ENCODE measurements at regions not wholly inside any gene's neighbourhood (a gene's known extent, or its start where the extent isn't known, plus 50 kb on each side); places are given as distances from the start of the nearest gene placed in this dataset.

DNA sequence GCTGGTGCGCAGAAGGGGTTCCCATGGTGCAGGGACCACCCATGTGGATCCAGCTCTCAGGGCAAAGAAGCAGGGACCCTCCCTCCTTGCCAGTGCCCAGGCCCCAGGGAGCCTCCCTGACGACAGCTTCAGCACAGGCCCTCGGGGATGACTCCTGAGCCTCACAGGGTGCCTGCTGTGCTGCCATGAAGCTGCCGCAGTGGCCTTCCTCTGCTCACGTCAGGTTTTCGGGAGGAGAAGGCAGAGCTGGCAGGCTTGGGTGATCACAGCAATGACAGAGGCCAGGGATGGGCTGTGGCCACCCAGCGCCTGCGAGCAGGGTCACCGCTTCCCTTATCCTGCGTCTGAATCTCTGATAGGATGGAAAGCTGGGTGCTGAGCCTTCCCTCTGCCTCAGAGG, 276.2 kb downstream of the BRD1 start:
- Histone ChIP-seq H3K9ac (ENCODE audit: low read depth in 1 of 2, low read length in 2 of 2) (no peak overlapping the region), H3K36me3 (ENCODE audit: control insufficient read depth in 1 of 2, insufficient read depth in 2 of 2, low read length in 2 of 2) (no peaks in the 10 kb centered on the region), H3K9me3 (ENCODE audit: control insufficient read depth in 1 of 2, low read length in 2 of 2) (peaks cover 2 to 4% of the 10 kb centered on the region in 2 donors), H3K27ac (ENCODE audit: low read depth, low read length) (no peak overlapping the region), H3K4me1 (ENCODE audit: control insufficient read depth in 1 of 2, insufficient read depth in 2 of 2, low read length in 2 of 2) (no peaks in the 10 kb centered on the region), H3K4me3 (ENCODE audit: low read depth in 1 of 2, low read length in 2 of 2) (no peak overlapping the region), H3K27me3 (ENCODE audit: control insufficient read depth in 1 of 2, insufficient read depth in 2 of 2, low read length in 2 of 2) (no peaks in the 10 kb centered on the region)

DNA sequence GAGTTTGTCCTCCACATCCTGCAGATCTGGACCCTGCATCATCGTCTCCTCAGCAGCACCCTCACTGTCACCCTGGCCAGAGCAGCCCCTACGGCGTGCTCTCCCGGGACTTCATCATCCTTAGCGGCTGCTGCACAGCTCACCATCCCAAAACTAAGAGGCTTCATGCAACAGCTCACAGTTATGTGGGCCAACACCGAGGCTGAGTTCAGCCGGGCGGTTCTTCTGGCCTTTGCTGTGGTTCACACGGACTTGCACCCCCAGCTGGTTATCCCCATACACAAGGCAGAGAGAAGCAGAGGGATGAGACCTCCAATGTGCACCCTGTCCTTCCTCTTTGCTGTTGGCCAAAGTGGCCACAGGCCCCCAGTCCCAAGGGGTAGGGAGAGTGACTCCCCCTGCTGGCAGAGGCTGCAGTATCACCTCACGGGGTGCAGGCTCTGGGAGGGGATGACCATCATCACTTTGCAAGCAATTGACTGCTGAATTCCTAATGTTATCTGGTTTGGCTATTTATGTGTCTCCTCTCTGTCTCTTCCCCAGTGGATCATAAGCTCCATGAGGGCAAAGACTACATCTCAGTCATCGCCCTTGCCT, 276.8 kb downstream of the BRD1 start:
- Histone ChIP-seq H3K27me3 (ENCODE audit: control insufficient read depth in 1 of 2, insufficient read depth in 2 of 2, low read length in 2 of 2) (no peaks in the 10 kb centered on the region), H3K4me3 (ENCODE audit: low read depth in 1 of 2, low read length in 2 of 2) (no peak overlapping the region), H3K9ac (ENCODE audit: low read depth in 1 of 2, low read length in 2 of 2) (no peak overlapping the region), H3K9me3 (ENCODE audit: control insufficient read depth in 1 of 2, low read length in 2 of 2) (peaks cover 2 to 4% of the 10 kb centered on the region in 2 donors), H3K27ac (ENCODE audit: low read depth, low read length) (no peak overlapping the region), H3K4me1 (ENCODE audit: control insufficient read depth in 1 of 2, insufficient read depth in 2 of 2, low read length in 2 of 2) (no peaks in the 10 kb centered on the region), H3K36me3 (ENCODE audit: control insufficient read depth in 1 of 2, insufficient read depth in 2 of 2, low read length in 2 of 2) (no peaks in the 10 kb centered on the region)

DNA sequence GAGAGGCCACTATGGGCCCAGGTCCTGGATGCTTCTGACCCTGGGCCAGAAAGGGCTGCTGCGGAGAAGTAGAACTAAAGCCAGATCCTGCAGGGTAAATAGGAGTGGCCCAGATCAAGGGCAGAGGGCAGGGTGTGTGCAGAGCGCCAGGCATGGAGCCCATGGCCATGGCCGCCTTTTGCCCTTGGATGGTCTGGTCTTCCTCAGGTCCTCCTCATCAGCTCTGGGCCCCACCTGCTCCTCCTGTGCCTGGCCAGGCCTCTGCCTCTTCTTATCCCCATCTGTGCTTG, 277.6 kb downstream of the BRD1 start:
- Histone ChIP-seq H3K9me3 (ENCODE audit: control insufficient read depth in 1 of 2, low read length in 2 of 2) (peaks cover 2 to 4% of the 10 kb centered on the region in 2 donors), H3K4me3 (ENCODE audit: low read depth in 1 of 2, low read length in 2 of 2) (no peak overlapping the region), H3K4me1 (ENCODE audit: control insufficient read depth in 1 of 2, insufficient read depth in 2 of 2, low read length in 2 of 2) (no peaks in the 10 kb centered on the region), H3K27me3 (ENCODE audit: control insufficient read depth in 1 of 2, insufficient read depth in 2 of 2, low read length in 2 of 2) (no peaks in the 10 kb centered on the region), H3K9ac (ENCODE audit: low read depth in 1 of 2, low read length in 2 of 2) (no peak overlapping the region), H3K27ac (ENCODE audit: low read depth, low read length) (no peak overlapping the region), H3K36me3 (ENCODE audit: control insufficient read depth in 1 of 2, insufficient read depth in 2 of 2, low read length in 2 of 2) (no peaks in the 10 kb centered on the region)

DNA sequence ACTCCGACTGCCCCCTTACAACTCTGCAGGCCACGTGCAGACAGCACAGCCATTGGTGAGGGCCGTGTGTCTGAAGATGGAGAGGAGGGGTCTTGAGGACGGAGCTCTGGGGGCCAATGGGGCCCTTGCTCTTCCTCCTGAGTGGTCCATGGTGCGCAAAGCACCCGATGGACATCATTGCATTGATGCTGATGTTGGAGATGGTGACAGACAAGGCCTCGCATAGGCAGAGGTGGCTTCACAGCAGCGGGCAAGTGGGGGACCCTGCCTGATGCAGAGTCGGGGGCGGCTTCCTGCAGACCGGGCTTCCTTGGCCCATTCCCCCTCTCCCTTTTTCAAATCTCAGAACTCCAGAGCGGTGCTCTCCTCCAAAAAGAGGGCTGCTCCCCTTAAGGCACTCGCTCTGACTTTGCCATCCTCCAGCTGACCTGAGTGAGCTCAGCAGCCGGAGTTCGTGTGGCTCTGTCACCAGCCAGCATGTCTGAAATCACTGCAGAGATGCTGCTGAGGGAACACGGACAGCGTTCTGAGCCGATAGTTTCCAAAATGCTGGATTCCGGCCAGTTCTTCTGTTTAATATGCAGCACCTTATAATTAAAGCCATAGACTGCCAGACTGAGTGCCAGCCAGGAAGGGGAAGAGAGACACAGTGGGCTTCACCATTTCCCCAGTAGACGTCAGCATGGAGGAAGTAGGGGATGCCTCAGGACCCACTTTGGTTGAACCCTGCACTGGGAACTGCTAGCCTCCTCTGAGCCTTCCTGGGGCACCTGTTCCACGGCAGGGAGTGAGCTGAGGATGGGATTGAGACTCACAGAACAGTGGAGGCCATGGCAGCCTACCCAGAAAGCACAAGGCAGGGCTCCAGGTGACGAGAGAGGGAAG, 278.2 kb downstream of the BRD1 start:
- H3K27ac ChIP-seq (ENCODE audit: low read depth, low read length) = no peak overlapping the region
- H3K4me1 ChIP-seq (ENCODE audit: control insufficient read depth in 1 of 2, insufficient read depth in 2 of 2, low read length in 2 of 2) = no peaks in the 10 kb centered on the region
- H3K9me3 ChIP-seq (ENCODE audit: control insufficient read depth in 1 of 2, low read length in 2 of 2) = peaks cover 2 to 4% of the 10 kb centered on the region in 2 donors
- no peak overlapping the region for H3K9ac ChIP-seq (ENCODE audit: low read depth in 1 of 2, low read length in 2 of 2)
- H3K27me3 ChIP-seq (ENCODE audit: control insufficient read depth in 1 of 2, insufficient read depth in 2 of 2, low read length in 2 of 2) = no peaks in the 10 kb centered on the region
- H3K36me3 ChIP-seq (ENCODE audit: control insufficient read depth in 1 of 2, insufficient read depth in 2 of 2, low read length in 2 of 2) = no peaks in the 10 kb centered on the region
- H3K4me3 ChIP-seq (ENCODE audit: low read depth in 1 of 2, low read length in 2 of 2) = no peak overlapping the region

DNA sequence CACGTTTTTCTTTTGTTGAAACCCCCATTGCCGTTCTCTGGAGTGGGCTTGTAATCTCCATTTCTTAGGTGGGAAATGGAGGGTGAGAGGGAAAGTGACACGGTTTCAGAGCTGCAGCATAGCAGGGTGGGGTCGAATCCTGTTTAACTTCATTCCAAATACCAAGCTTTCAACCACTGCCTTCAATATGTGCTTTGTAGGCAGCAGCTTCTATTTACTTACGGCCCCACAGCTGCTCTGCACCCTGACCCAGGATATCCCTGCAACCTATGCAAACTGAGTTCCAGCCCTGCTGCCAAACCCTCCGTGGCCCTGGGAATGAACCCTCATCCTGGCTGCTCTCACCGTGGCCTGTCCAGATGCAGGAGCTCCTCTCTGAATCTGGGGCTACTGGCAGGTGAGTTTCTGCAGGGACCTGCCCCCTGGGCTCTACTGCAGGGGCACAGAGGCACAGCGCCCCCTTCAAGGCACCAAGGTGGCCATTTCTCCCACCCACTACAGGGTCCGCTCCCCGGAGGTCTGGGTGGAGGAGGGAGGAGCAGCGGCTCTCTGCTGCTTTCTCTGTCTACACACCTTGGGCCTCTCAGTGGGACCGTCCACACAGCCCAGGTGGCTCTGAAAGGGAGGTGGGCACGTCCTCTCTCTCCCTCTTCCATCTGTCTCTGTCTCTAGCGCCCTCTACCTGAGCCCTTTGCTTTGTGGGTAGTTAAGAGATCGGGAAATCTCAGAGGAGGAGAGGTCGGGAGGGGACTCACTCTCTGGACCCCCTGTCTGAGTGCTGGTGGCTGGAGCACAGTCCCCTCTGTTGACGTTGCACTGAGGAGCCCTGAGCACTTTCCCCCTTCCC, 279.1 kb downstream of the BRD1 start:
- H3K9ac ChIP-seq (ENCODE audit: low read depth in 1 of 2, low read length in 2 of 2) = no peak overlapping the region
- H3K27ac ChIP-seq (ENCODE audit: low read depth, low read length) = no peak overlapping the region
- H3K4me1 ChIP-seq (ENCODE audit: control insufficient read depth in 1 of 2, insufficient read depth in 2 of 2, low read length in 2 of 2) = no peaks in the 10 kb centered on the region
- H3K36me3 ChIP-seq (ENCODE audit: control insufficient read depth in 1 of 2, insufficient read depth in 2 of 2, low read length in 2 of 2) = no peaks in the 10 kb centered on the region
- no peak overlapping the region for H3K4me3 ChIP-seq (ENCODE audit: low read depth in 1 of 2, low read length in 2 of 2)
- peaks cover 2 to 4% of the 10 kb centered on the region in 2 donors for H3K9me3 ChIP-seq (ENCODE audit: control insufficient read depth in 1 of 2, low read length in 2 of 2)
- no peaks in the 10 kb centered on the region for H3K27me3 ChIP-seq (ENCODE audit: control insufficient read depth in 1 of 2, insufficient read depth in 2 of 2, low read length in 2 of 2)

DNA sequence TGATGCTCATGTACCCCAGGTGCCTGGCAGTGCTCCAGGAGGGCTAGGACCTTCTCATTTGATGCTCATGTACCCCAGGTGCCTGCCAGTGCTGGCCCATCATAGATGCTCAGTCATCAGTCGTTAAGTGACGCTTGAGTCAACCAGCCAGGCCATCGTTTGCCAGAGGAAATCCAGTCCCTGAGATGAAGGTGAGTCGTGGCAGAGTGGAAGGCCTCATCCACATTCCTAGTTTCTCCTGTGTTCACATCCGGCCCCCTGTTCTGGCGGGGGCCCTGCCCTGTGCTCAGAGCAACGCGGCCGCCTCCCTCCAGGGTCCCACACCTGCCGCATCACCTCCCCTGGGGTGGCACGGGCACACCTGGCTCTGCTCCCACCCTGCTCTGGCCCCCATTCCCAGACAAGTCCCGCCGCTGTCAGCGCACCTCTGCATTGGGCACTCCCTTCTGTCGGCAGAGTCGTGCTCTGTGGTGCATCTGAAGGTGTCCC, 279.9 kb downstream of the BRD1 start:
- no peaks in the 10 kb centered on the region for H3K4me1 ChIP-seq (ENCODE audit: control insufficient read depth in 1 of 2, insufficient read depth in 2 of 2, low read length in 2 of 2)
- H3K9ac ChIP-seq (ENCODE audit: low read depth in 1 of 2, low read length in 2 of 2) = no peak overlapping the region
- peaks cover 2 to 4% of the 10 kb centered on the region in 2 donors for H3K9me3 ChIP-seq (ENCODE audit: control insufficient read depth in 1 of 2, low read length in 2 of 2)
- H3K27me3 ChIP-seq (ENCODE audit: control insufficient read depth in 1 of 2, insufficient read depth in 2 of 2, low read length in 2 of 2) = no peaks in the 10 kb centered on the region
- no peak overlapping the region for H3K4me3 ChIP-seq (ENCODE audit: low read depth in 1 of 2, low read length in 2 of 2)
- no peaks in the 10 kb centered on the region for H3K36me3 ChIP-seq (ENCODE audit: control insufficient read depth in 1 of 2, insufficient read depth in 2 of 2, low read length in 2 of 2)
- H3K27ac ChIP-seq (ENCODE audit: low read depth, low read length) = no peak overlapping the region

DNA sequence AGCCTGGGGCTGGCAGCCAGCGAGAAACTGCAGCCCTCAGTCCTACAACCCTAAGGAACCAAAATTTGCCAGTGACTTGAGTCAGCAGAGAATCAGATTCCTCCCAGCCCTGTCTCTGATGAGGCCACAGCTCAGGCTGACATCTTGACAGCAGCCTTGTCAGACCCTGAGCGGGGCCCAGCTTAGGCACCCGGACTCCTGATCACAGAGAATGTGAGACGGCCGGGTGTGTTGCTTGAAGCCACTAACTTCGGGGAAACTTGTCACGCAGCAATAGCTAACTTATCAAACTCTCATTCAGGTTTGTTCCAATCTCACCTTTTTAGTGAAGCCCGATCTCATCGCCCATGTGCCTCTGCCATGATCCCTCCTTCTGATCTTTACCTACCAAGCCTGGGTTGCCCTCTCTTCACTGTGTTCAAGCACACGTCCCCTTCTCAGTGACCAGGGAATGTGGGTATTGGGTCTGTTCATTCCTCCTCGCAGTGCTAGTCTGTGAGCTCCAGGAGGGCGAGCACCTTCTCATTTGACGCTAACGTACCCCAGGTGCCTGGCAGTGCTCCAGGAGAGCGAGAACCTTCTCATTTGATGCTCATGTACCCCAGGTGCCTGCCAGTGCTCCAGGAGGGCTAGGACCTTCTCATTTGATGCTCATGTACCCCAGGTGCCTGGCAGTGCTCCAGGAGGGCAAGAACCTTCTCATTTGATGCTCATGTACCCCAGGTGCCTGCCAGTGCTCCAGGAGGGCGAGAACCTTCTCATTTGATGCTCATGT, 280.7 kb downstream of the BRD1 start:
- no peaks in the 10 kb centered on the region for H3K36me3 ChIP-seq (ENCODE audit: control insufficient read depth in 1 of 2, insufficient read depth in 2 of 2, low read length in 2 of 2)
- no peak overlapping the region for H3K4me3 ChIP-seq (ENCODE audit: low read depth in 1 of 2, low read length in 2 of 2)
- H3K27me3 ChIP-seq (ENCODE audit: control insufficient read depth in 1 of 2, insufficient read depth in 2 of 2, low read length in 2 of 2) = no peaks in the 10 kb centered on the region
- H3K27ac ChIP-seq (ENCODE audit: low read depth, low read length) = no peak overlapping the region
- H3K9ac ChIP-seq (ENCODE audit: low read depth in 1 of 2, low read length in 2 of 2) = no peak overlapping the region
- peaks cover 2 to 4% of the 10 kb centered on the region in 2 donors for H3K9me3 ChIP-seq (ENCODE audit: control insufficient read depth in 1 of 2, low read length in 2 of 2)
- no peaks in the 10 kb centered on the region for H3K4me1 ChIP-seq (ENCODE audit: control insufficient read depth in 1 of 2, insufficient read depth in 2 of 2, low read length in 2 of 2)

DNA sequence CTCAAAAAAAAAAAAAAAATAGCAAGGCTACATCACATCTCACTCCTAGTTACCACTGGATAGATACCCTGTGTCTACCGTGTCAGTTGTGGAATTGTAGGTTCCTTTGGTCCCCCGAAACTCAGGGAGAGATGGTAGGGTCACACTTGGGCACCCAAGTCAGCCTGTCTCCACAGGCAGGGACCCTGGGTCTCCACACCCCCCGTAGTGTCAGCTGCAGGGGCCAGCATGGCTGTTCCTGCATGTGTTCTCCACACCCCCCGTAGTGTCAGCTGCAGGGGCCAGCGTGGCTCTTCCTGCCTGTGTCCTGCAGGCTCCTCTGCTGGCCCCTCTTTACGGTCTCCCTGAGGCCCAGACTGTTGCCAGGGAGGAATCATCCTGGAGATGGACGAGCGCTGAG, 282.1 kb downstream of the BRD1 start:
- Histone ChIP-seq H3K36me3 (ENCODE audit: control insufficient read depth in 1 of 2, insufficient read depth in 2 of 2, low read length in 2 of 2) (no peaks in the 10 kb centered on the region), H3K4me3 (ENCODE audit: low read depth in 1 of 2, low read length in 2 of 2) (no peak overlapping the region), H3K9ac (ENCODE audit: low read depth in 1 of 2, low read length in 2 of 2) (no peak overlapping the region), H3K27ac (ENCODE audit: low read depth, low read length) (no peak overlapping the region), H3K27me3 (ENCODE audit: control insufficient read depth in 1 of 2, insufficient read depth in 2 of 2, low read length in 2 of 2) (no peaks in the 10 kb centered on the region), H3K4me1 (ENCODE audit: control insufficient read depth in 1 of 2, insufficient read depth in 2 of 2, low read length in 2 of 2) (no peaks in the 10 kb centered on the region), H3K9me3 (ENCODE audit: control insufficient read depth in 1 of 2, low read length in 2 of 2) (peaks cover 0 to 1% of the 10 kb centered on the region in 2 donors)

DNA sequence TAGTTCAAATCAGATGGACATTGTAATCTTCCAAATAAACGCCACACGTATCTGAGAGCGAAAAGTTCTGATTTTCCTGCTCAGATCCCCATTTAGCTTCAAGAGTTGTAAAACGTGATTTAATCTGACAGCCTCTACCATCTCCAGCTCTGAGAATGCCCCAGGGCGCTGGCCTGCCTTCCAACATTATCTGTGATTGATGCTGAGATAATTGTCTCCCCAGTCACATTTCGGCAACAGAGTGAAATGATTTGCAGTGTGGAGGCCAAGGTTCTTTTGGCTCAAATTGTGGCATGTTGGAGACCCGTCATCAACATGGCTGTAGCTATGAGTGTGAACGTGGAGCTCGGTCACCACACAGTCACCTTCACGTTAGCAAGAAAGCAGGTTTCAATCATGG, 283.4 kb downstream of the BRD1 start:
- Histone ChIP-seq H3K27me3 (ENCODE audit: control insufficient read depth in 1 of 2, insufficient read depth in 2 of 2, low read length in 2 of 2) (no peaks in the 10 kb centered on the region), H3K9ac (ENCODE audit: low read depth in 1 of 2, low read length in 2 of 2) (no peak overlapping the region), H3K4me1 (ENCODE audit: control insufficient read depth in 1 of 2, insufficient read depth in 2 of 2, low read length in 2 of 2) (no peaks in the 10 kb centered on the region), H3K36me3 (ENCODE audit: control insufficient read depth in 1 of 2, insufficient read depth in 2 of 2, low read length in 2 of 2) (no peaks in the 10 kb centered on the region), H3K9me3 (ENCODE audit: control insufficient read depth in 1 of 2, low read length in 2 of 2) (no peaks in the 10 kb centered on the region), H3K4me3 (ENCODE audit: low read depth in 1 of 2, low read length in 2 of 2) (no peak overlapping the region), H3K27ac (ENCODE audit: low read depth, low read length) (no peak overlapping the region)

Data from duodenal mucosa (tissue), 2 donors.